Adrenal gland (tissue), 9 donors: ENCODE measurements at regions not wholly inside any gene's neighbourhood (a gene's known extent, or its start where the extent isn't known, plus 50 kb on each side); places are given as distances from the start of the nearest gene placed in this dataset.

Source experiments
- DNase-seq, 7 donors: peaks; one replicate each; pipeline ENCODE4 v3.0.0-alpha.2; 2019 to 2020
- H3K27ac ChIP-seq, 5 donors: fragments of 200-600 bp; sonication (generic) in 4 of 5; 1 replicate in 3 of 5; 2 replicates in 2 of 5; pipeline versions ENCODE4 v1.5.1 to v1.8.0; 2016 to 2020; ENCODE audit warnings: mild to moderate bottlenecking in 1 of 5
- H3K27me3 ChIP-seq: fragments of 200-600 bp; 2 replicates; pipeline ENCODE4 v1.8.0; 2021
- H3K36me3 ChIP-seq, 2 donors: fragments of 200-600 bp; replicated peaks in 1 of 2; 1 replicate in 1 of 2; 2 replicates in 1 of 2; pipeline versions ENCODE4 v1.5.1 to v1.8.0; 2018 to 2022
- H3K4me1 ChIP-seq, 2 donors: fragments of 200-600 bp; replicated peaks in 1 of 2; 1 replicate in 1 of 2; 2 replicates in 1 of 2; pipeline versions ENCODE4 v1.5.1 to v1.8.0; 2018 to 2021
- H3K4me3 ChIP-seq, 4 donors: fragments of 200-600 bp; sonication (generic) in 3 of 4; one replicate each; pipeline ENCODE4 v1.5.1; 2016 to 2018
- H3K9me3 ChIP-seq, 3 donors: fragments of 200-600 bp; sonication (generic) in 1 of 3; replicated peaks in 1 of 3; 1 replicate in 2 of 3; 2 replicates in 1 of 3; pipeline versions ENCODE4 v1.5.1 to v1.8.0; 2016 to 2021
- POLR2A ChIP-seq, 2 donors: fragments of 450-650 bp; IDR thresholded peaks; one replicate each; pipeline ENCODE4 v1.6.1; 2017; ENCODE audit warnings: antibody characterized with exemption in 2 of 2, mild to moderate bottlenecking in 2 of 2, moderate library complexity in 1 of 2
- WGBS, 4 donors: extraction: QIAGEN DNeasy Blood & Tissue Kit in 2 of 4; methylation state at CpG; one replicate each; pipeline versions ENCODE4 v1.1.5 to v1.1.7; 2013 to 2017; 5-methylcytosine and 5-hydroxymethylcytosine counted together
- intact Hi-C, 2 donors: fragments of 100-400 bp; cut with DNase I; formaldehyde crosslinking; loops; one replicate each; pipeline versions ENCODE4 v1.14.1 to v1.15.0; 2022 to 2023
- TF ChIP-seq, protein P1 (sequence below), 6 experiments: fragments of 450-650 bp in 4 of 6; fragments of 200-600 bp in 2 of 6; sonication (generic) in 1 of 6; IDR thresholded peaks; 1 replicate in 5 of 6; 2 replicates in 1 of 6; pipeline versions ENCODE4 v1.5.1 to v1.8.0; 2016 to 2021; ENCODE audit warnings: antibody characterized with exemption in 6 of 6, mild to moderate bottlenecking in 2 of 6, moderate library complexity in 1 of 6
- donor health status: healthy with polysubstance abuse.
- donor health status: Bipolar disorder and iron deficiency.
- donor health status: DM: yes; HTN: yes; CAD: no.
- donor health status: DM: no; HTN: no; CAD: no.
- donor health status: DM: no; HTN: no; CAD: no.

DNA sequence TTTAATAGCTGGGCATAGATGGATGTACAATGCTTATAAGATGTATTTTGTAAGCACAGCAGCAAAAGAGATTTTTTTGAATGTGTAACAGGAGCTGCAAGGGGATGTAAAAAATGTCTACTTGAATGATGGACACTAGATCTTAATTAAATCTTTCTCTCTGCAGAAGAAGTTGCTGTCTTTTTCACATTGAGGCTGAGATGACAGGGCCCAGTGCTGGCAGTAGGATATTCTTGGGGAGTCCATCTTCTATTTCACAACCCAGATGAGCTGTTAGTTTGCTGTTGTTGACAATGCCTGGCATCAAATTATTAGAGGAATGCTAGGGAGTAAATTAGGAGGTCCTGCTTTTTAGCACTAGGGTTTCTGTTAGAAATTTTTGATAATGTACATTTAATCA, 698.7 kb downstream of the SLITRK5 start:
- intact Hi-C loops = no loop called here
- TF ChIP-seq, protein P1, sequence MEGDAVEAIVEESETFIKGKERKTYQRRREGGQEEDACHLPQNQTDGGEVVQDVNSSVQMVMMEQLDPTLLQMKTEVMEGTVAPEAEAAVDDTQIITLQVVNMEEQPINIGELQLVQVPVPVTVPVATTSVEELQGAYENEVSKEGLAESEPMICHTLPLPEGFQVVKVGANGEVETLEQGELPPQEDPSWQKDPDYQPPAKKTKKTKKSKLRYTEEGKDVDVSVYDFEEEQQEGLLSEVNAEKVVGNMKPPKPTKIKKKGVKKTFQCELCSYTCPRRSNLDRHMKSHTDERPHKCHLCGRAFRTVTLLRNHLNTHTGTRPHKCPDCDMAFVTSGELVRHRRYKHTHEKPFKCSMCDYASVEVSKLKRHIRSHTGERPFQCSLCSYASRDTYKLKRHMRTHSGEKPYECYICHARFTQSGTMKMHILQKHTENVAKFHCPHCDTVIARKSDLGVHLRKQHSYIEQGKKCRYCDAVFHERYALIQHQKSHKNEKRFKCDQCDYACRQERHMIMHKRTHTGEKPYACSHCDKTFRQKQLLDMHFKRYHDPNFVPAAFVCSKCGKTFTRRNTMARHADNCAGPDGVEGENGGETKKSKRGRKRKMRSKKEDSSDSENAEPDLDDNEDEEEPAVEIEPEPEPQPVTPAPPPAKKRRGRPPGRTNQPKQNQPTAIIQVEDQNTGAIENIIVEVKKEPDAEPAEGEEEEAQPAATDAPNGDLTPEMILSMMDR (IDR thresholded peaks at IDR 0.05) = no peak
- TF ChIP-seq POLR2A (IDR thresholded peaks at IDR 0.05) = no peak

DNA sequence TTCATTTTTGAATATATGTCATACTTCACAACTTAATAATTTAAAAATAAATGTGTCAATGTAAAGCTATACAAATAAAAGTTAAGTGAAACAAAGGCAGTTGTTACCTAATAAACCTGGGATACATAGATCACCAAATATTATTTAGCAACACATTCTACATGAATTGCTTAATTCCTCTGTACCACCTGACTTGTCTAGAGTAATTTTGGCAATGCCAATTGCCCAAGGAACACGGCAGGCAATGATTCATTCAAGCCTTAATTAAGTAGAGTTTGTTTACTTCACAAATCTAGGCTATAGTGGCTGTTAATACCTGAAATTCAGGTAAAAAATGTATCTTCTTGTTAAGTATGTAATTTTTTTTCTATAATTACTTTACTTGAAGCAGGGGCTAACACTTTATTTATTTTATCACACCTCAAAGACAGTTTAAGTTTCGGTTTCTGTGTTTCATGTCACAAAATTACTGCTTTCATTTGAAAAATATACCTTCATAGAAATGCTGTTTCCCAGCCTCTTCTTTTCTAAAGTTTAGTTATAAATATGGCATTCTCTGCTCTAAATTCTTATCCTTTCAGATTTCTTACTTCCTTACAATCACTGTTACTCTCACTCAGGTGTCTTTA, 705.7 kb downstream of the SLITRK5 start:
- no peak for TF ChIP-seq POLR2A (IDR thresholded peaks at IDR 0.05)
- TF ChIP-seq, protein P1 (IDR thresholded peaks at IDR 0.05) = no peak
- 42 to 63% (median 52%) methylated on average over 2 of the region's 2 CpGs for WGBS, 4 donors
- H3K9me3 ChIP-seq = no peaks in the 10 kb centered on the region
- no peaks in the 10 kb centered on the region for H3K27me3 ChIP-seq
- H3K36me3 ChIP-seq = no peaks in the 10 kb centered on the region
- DNase-seq = no peak
- H3K4me1 ChIP-seq = no peaks in the 10 kb centered on the region
- no peak overlapping the region for H3K27ac ChIP-seq
- intact Hi-C loops = no loop called here
- H3K4me3 ChIP-seq = no peak overlapping the region

More for the DNA sequence above, 698.7 kb downstream of the SLITRK5 start:
- Histone ChIP-seq H3K4me3 (no peak overlapping the region), H3K4me1 (no peaks in the 10 kb centered on the region), H3K36me3 (no peaks in the 10 kb centered on the region), H3K9me3 (no peaks in the 10 kb centered on the region), H3K27ac (no peak overlapping the region), H3K27me3 (no peaks in the 10 kb centered on the region)
- DNase-seq = no peak

DNA sequence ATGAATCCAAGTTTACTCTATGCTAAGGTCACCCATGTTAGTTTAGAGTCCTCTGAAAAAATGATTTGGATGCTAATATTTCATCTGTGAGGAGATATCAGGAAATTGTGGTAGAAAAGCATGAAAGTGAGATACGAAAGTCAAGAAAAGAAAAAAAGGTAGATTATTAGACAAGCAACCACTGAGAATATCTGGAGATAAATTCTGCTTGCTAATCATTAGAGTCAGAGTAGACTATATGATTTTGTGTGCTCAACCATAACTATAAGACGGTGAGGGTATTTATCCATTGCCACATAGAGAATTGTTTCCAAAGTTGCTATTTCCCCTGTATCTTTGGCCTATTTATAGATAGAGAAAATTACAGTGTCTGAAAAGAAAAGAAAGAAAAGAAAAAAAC, 706.7 kb downstream of the SLITRK5 start:
- 68 to 82% (median 69%) methylated on average over 2 of the region's 2 CpGs for WGBS, 4 donors
- TF ChIP-seq POLR2A (IDR thresholded peaks at IDR 0.05) = no peak
- TF ChIP-seq, protein P1 (IDR thresholded peaks at IDR 0.05) = no peak
- DNase-seq = no peak
- H3K4me1 ChIP-seq = no peaks in the 10 kb centered on the region
- no peak overlapping the region for H3K27ac ChIP-seq
- no peaks in the 10 kb centered on the region for H3K36me3 ChIP-seq
- H3K9me3 ChIP-seq = no peaks in the 10 kb centered on the region
- no peaks in the 10 kb centered on the region for H3K27me3 ChIP-seq
- intact Hi-C loops = no loop called here
- H3K4me3 ChIP-seq = no peak overlapping the region

DNA sequence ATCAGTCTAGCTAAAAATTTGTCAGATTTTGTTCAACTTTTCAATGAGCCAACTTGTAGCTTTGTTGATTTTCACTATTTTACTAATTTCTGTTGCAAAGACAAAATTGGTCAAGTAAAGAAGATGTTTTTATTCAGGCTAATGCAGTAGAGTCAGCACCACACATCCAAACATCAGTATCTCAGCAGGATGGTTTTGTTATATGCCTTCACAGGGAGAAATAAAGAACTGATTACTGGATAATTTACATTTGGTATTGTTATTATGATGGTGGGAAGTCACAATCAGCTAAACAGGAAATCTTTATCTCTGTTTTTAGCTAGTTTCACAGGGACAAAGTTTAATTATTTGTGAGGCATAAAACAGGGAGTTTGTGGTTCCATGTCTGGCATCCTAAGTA, 713.4 kb downstream of the SLITRK5 start:
- no peak overlapping the region for H3K4me3 ChIP-seq
- DNase-seq = no peak
- no peaks in the 10 kb centered on the region for H3K27me3 ChIP-seq
- no peaks in the 10 kb centered on the region for H3K36me3 ChIP-seq
- no peaks in the 10 kb centered on the region for H3K9me3 ChIP-seq
- H3K4me1 ChIP-seq = no peaks in the 10 kb centered on the region
- intact Hi-C loops = no loop called here
- TF ChIP-seq, protein P1 (IDR thresholded peaks at IDR 0.05) = no peak
- no peak for TF ChIP-seq POLR2A (IDR thresholded peaks at IDR 0.05)
- no peak overlapping the region for H3K27ac ChIP-seq
